Hepatocyte (in vitro differentiated cells): ENCODE measurements at regions not wholly inside any gene's neighbourhood (a gene's known extent, or its start where the extent isn't known, plus 50 kb on each side); places are given as distances from the start of the nearest gene placed in this dataset.

Experiments used
- CTCF ChIP-seq: fragments of 200-600 bp; sonication (generic); IDR thresholded peaks from 2 replicates; pipeline ENCODE4 v1.5.1; 2016; ENCODE audit warnings: antibody characterized with exemption, mild to moderate bottlenecking; ENCODE audit not compliant: poor library complexity
- EZH2 ChIP-seq: fragments of 200-600 bp; sonication (generic); IDR thresholded peaks from 2 replicates; pipeline ENCODE4 v1.6.1; 2016; ENCODE audit warnings: antibody characterized with exemption, mild to moderate bottlenecking, borderline replicate concordance
- EZH2phosphoT487 ChIP-seq: fragments of 200-600 bp; sonication (generic); IDR thresholded peaks from one replicate; pipeline ENCODE4 v1.6.1; 2018; ENCODE audit warnings: antibody characterized with exemption, mild to moderate bottlenecking, low read depth, moderate library complexity; ENCODE audit not compliant: unreplicated experiment, severe bottlenecking

- TF ChIP-seq CTCF (no peak), EZH2 (no peak), EZH2phosphoT487 (no peak)
Measured at GRCh38 chr22:47591016-47591415, 828.6 kb downstream of the TBC1D22A start.
